Gastrocnemius medialis (tissue), 4 donors: ENCODE measurements at regions not wholly inside any gene's neighbourhood (a gene's known extent, or its start where the extent isn't known, plus 50 kb on each side); places are given as distances from the start of the nearest gene placed in this dataset.

Experiments used
- ATAC-seq, 2 donors: fragments of 150-250 bp; one replicate each; pipeline ENCODE4 v1.9.1; 2016
- DNase-seq, 2 donors: peaks; one replicate each; pipeline ENCODE4 v3.0.0-alpha.2; 2019
- H3K27ac ChIP-seq, 4 donors: fragments of 200-600 bp; sonication (generic); 1 replicate in 1 of 4; 2 replicates in 3 of 4; pipeline ENCODE4 v1.5.1; 2016 to 2018; ENCODE audit warnings: mild to moderate bottlenecking in 2 of 4, moderate library complexity in 1 of 4
- H3K27me3 ChIP-seq, 3 donors: fragments of 200-600 bp; sonication (generic) in 2 of 3; 1 replicate in 1 of 3; 2 replicates in 2 of 3; pipeline versions ENCODE4 v1.5.1 to v1.6.0; 2016 to 2019; ENCODE audit warnings: mild to moderate bottlenecking in 1 of 3, moderate library complexity in 1 of 3
- H3K36me3 ChIP-seq, 2 donors: fragments of 200-600 bp; sonication (generic) in 1 of 2; one replicate each; pipeline ENCODE4 v1.5.1; 2017 to 2018
- H3K4me1 ChIP-seq, 2 donors: fragments of 200-600 bp; sonication (generic) in 1 of 2; one replicate each; pipeline ENCODE4 v1.5.1; 2016 to 2017; ENCODE audit warnings: mild to moderate bottlenecking in 2 of 2
- H3K4me3 ChIP-seq, 4 donors: fragments of 200-600 bp; sonication (generic) in 3 of 4; 1 replicate in 1 of 4; 2 replicates in 3 of 4; pipeline ENCODE4 v1.5.1; 2016 to 2019; ENCODE audit warnings: mild to moderate bottlenecking in 2 of 4
- H3K9me3 ChIP-seq, 3 donors: fragments of 200-600 bp; sonication (generic) in 2 of 3; 1 replicate in 1 of 3; 2 replicates in 2 of 3; pipeline ENCODE4 v1.5.1; 2016 to 2019
- POLR2A ChIP-seq, 2 donors: fragments of 450-650 bp; IDR thresholded peaks; one replicate each; pipeline ENCODE4 v1.6.1; 2017; ENCODE audit warnings: antibody characterized with exemption in 2 of 2, mild to moderate bottlenecking in 2 of 2, moderate library complexity in 2 of 2
- in situ Hi-C, 4 donors: fragments of 200-750 bp; cut with MboI; loops; one replicate each; pipeline versions ENCODE4 v1.15.0 to v1.8.0; 2017; ENCODE audit warnings: low sequenced_read_pairs in 4 of 4
- intact Hi-C: fragments of 100-400 bp; cut with DNase I; formaldehyde crosslinking; loops from one replicate; pipeline ENCODE4 v1.15.1; 2023; ENCODE audit warnings: low total_unique reads
- TF ChIP-seq, protein P1 (sequence below), 5 experiments: fragments of 450-650 bp in 3 of 5; fragments of 200-600 bp in 2 of 5; sonication (generic) in 2 of 5; IDR thresholded peaks in 4 of 5; conservative IDR thresholded peaks in 1 of 5; 1 replicate in 4 of 5; 2 replicates in 1 of 5; pipeline ENCODE4 v1.5.1; 2016 to 2019; ENCODE audit warnings: antibody characterized with exemption in 5 of 5, mild to moderate bottlenecking in 3 of 5, moderate library complexity in 3 of 5

GRCh38 chr18:22044474-22045220, 124.7 kb upstream of the GATA6 start:
- no peaks in the 10 kb centered on the region for H3K4me1 ChIP-seq
- no peaks in the 10 kb centered on the region for H3K27me3 ChIP-seq
- H3K27ac ChIP-seq, result no peak overlapping the region
- no peak for ATAC-seq
- in situ Hi-C loops (loop anchor here in 1 of 4 donors (25.0 kb wide), 1 partner anchor 218 kb away; no protein-coding TSS in a partner anchor), intact Hi-C loops (no loop called here)
- no peak for DNase-seq
- H3K36me3 ChIP-seq, result no peaks in the 10 kb centered on the region
- H3K4me3 ChIP-seq, result no peak overlapping the region
- no peak for TF ChIP-seq POLR2A (IDR thresholded peaks at IDR 0.05)
- TF ChIP-seq, protein P1, sequence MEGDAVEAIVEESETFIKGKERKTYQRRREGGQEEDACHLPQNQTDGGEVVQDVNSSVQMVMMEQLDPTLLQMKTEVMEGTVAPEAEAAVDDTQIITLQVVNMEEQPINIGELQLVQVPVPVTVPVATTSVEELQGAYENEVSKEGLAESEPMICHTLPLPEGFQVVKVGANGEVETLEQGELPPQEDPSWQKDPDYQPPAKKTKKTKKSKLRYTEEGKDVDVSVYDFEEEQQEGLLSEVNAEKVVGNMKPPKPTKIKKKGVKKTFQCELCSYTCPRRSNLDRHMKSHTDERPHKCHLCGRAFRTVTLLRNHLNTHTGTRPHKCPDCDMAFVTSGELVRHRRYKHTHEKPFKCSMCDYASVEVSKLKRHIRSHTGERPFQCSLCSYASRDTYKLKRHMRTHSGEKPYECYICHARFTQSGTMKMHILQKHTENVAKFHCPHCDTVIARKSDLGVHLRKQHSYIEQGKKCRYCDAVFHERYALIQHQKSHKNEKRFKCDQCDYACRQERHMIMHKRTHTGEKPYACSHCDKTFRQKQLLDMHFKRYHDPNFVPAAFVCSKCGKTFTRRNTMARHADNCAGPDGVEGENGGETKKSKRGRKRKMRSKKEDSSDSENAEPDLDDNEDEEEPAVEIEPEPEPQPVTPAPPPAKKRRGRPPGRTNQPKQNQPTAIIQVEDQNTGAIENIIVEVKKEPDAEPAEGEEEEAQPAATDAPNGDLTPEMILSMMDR (IDR thresholded peaks at IDR 0.05 in 4 of 5, conservative IDR thresholded peaks at IDR 0.05 in 1 of 5), result no peak
- no peaks in the 10 kb centered on the region for H3K9me3 ChIP-seq

DNA sequence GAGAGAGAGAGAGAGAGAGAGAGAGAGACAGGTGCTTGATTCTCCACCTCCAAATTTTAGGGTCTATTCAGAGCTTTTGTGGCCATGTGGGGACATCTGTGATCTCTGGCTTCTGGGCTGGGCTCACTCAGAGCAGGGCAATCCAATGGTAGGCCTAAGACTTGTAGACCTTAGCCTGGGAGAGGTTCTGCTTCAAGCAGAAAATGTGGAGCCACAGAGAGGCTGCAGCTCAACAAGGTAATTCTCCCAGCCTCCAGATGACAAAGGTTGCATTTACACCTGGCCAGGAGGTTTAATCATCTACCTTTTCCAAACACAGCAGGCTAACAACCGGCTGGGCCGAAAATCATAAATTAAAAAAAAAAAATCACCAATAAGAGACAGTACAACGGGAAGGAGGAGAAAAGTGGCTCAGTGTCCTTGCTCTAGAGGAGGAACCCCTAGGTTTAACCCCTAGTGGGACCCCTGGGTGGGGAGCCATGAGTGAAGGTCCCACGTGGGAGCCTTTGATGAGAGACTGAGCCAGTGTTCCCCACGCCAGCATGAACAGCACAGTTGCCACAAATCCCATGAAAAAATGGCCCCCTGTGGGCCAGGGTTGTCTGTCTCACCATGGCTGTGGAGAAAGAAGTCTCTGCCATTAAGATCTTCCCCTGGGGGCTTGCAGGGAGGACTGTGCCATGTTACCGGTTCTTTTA, 124.0 kb upstream of the GATA6 start:
- H3K4me1 ChIP-seq, result no peaks in the 10 kb centered on the region
- DNase-seq (no peak), ATAC-seq (no peak)
- no peak overlapping the region for H3K4me3 ChIP-seq
- H3K27me3 ChIP-seq, result no peaks in the 10 kb centered on the region
- in situ Hi-C loops, result loop anchor here in 1 of 4 donors (25.0 kb wide), 1 partner anchor 217 kb away; no protein-coding TSS in a partner anchor
- H3K27ac ChIP-seq, result no peak overlapping the region
- no peaks in the 10 kb centered on the region for H3K9me3 ChIP-seq
- no peak for TF ChIP-seq POLR2A (IDR thresholded peaks at IDR 0.05)
- TF ChIP-seq, protein P1 (IDR thresholded peaks at IDR 0.05 in 4 of 5, conservative IDR thresholded peaks at IDR 0.05 in 1 of 5), result no peak
- no peaks in the 10 kb centered on the region for H3K36me3 ChIP-seq
- intact Hi-C loops, result no loop called here

DNA sequence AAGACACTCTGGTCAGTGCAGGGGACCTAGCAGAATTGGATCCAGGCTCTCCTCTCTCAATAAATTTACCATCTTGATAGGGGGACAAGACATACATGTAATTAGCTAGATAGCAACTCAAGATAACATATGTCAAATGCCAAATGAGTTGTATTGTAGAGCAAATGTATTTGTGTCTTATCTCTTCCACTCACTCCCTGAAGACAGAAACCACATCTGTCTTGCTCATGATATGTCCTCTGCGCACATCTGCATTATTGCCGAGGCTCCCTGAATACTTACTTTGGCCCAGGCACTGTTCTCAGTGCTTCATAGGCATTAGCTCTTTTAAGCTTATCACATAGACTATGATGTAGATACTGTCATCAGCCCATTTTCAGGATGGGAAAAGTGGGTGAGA, 122.9 kb upstream of the GATA6 start:
- Histone ChIP-seq H3K36me3 (no peaks in the 10 kb centered on the region), H3K9me3 (no peaks in the 10 kb centered on the region), H3K27ac (no peak overlapping the region), H3K27me3 (no peaks in the 10 kb centered on the region), H3K4me1 (no peaks in the 10 kb centered on the region), H3K4me3 (no peak overlapping the region)
- in situ Hi-C loops, result loop anchor here in 1 of 4 donors (25.0 kb wide), 1 partner anchor 216 kb away; no protein-coding TSS in a partner anchor
- ATAC-seq (no peak), DNase-seq (no peak)
- TF ChIP-seq, protein P1 (IDR thresholded peaks at IDR 0.05 in 4 of 5, conservative IDR thresholded peaks at IDR 0.05 in 1 of 5), result no peak
- TF ChIP-seq POLR2A (IDR thresholded peaks at IDR 0.05), result no peak
- intact Hi-C loops, result no loop called here

- no peaks in the 10 kb centered on the region for H3K27me3 ChIP-seq
- TF ChIP-seq POLR2A (IDR thresholded peaks at IDR 0.05), result no peak
- TF ChIP-seq, protein P1 (IDR thresholded peaks at IDR 0.05 in 4 of 5, conservative IDR thresholded peaks at IDR 0.05 in 1 of 5), result no peak
- H3K4me1 ChIP-seq, result no peaks in the 10 kb centered on the region
- in situ Hi-C loops (loop anchor here in 1 of 4 donors (25.0 kb wide), 1 partner anchor 215 kb away; no protein-coding TSS in a partner anchor), intact Hi-C loops (no loop called here)
- no peaks in the 10 kb centered on the region for H3K36me3 ChIP-seq
- H3K4me3 ChIP-seq, result no peak overlapping the region
- H3K27ac ChIP-seq, result no peak overlapping the region
- ATAC-seq (no peak), DNase-seq (no peak)
- H3K9me3 ChIP-seq, result no peaks in the 10 kb centered on the region
Measured at GRCh38 chr18:22047485-22047884, 121.9 kb upstream of the GATA6 start.
